Hippocampal formation (tissue), 2 donors: ENCODE measurements at regions not wholly inside any gene's neighbourhood (a gene's known extent, or its start where the extent isn't known, plus 50 kb on each side); places are given as distances from the start of the nearest gene placed in this dataset.
A peak's percentile ranks its signal among the peaks of the same experiment; 100 is the strongest.

Experiments
- DNase-seq, 2 donors: peaks; one replicate each; lab custom pipeline; 2025; lab: John Stamatoyannopoulos, UW

DNA sequence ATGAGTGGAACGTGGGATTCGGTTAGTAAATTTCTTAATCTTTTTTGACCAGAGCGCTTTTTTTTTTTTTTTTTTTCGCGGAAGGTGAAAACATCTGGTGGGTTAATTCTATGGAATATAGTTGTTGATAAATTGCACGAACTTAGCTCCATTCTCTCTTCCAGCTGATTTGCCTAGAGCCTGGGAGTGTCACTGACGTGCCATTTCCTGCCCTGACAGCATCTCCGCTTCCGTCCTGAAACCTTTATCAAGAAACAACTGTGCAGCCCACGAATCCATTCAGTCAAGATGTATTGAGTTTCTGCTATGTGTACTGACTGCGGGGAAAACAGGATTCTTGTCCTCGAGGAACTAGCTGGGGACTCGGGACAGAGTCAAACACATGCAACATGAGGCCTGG lies 59.5 kb upstream of the TGM3 start:
- DNase-seq = no peak

- DNase-seq = peak; percentile 8 to 41
Observed at GRCh38 chr20:2237059-2237458, 58.7 kb upstream of the TGM3 start.

GRCh38 chr20:2238601-2239000 lies 57.2 kb upstream of the TGM3 start:
- DNase-seq = no peak

GRCh38 chr20:2240835-2241234 lies 55.0 kb upstream of the TGM3 start:
- no peak for DNase-seq

DNA sequence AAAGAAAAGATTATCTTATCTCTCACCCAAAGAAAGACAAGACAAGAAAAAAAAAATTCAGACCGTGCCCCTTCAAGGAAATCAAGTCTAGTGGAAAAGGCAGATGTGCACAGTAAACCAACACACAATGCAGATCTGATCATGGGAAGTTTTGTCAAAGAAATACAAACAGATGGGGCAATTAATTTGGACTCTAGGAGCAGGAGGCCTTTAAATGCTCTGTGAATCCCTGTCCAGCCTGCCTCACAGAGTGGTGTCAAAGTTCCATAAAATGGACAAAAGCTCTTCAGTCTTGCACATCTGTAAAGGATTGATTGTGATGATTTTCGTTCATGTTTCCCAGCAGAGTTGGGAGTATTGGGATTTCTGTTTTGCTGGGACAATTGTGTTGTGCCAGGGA lies 53.1 kb upstream of the TGM3 start:
- DNase-seq = no peak

DNA sequence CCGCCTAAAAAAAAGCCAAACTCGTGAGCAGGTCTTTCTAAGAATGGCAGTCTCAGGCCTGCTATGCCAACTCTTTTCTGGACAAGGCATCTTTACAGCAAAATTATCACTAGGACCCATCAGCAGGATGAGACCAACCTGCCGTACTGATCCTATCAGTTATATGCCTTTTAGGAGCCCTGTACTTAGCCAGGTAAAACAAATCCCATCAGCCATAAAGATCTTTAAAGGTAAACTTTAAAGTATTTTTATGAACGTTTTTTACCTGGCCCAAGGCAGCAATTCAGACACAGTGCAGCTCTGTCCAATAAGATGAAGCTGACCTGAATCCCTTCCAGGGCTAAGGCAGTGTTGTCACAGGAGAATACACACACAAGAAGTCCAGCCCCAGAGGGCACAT lies 51.3 kb upstream of the TGM3 start:
- no peak for DNase-seq

DNA sequence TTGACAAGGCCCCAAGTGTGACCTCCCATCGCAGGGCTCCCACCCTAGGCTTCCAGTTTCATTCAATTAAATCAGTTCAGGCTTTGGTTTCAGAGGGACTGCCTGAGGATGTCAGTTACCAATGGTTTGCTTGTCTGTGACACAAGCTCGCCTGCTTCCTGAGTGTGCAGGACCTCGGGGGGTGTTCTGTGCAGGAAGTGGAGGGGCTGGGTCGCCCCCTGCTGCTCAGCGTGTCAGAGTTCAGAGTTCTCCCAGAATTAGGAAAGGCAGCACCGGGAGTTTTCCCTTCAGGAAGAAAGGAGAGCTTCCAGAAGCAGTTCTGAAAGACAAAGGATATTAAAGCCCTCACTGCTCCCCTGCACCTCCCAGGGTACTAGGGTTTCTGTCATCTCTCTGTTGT lies 50.8 kb upstream of the TGM3 start:
- no peak for DNase-seq

- DNase-seq = no peak
Observed at GRCh38 chr20:2245637-2246036, 50.2 kb upstream of the TGM3 start.
